ENCODE measurements at regions not wholly inside any gene's neighbourhood (a gene's known extent, or its start where the extent isn't known, plus 50 kb on each side); places are given as distances from the start of the nearest gene placed in this dataset.
"Not testable (repeated sequence)": the region's sequence is repeated elsewhere in the genome, so short reads cannot be mapped to it uniquely, and the experiment has no call there.

DNA sequence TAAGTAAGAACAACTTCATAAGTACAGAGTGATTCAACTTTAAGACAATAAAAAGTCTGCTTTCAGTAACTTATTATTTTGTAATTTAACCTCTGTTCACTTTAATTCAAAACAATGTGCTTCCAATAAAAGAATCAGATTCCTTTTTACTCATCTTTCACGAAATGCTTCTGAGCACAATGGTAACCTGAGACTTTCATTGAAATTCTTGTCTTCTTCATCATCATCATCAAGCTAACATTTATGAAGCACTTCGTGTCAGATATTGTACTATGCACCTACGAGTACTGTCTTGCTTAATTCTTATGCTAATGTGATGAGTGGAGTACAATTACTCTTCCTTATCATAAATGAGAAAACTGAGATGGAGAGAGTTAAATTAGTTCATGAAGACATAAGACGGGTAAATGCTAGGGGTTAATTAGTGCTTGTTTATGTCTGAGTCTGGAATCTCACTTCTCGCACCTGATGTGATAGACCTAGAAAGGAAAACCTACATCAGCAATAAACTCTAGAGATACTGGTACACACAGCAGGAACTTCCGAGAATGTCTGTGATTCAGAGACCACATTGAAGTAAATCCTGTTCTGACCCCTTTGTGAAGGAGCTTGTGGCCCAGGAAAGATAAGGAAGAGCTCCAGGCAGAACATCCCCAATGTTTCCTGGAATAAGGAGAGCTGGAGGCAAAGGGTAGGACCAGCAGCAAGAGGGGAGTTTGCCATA is 227.6 kb upstream of the ETAA1 start:
- no peak for DNase-seq

DNA sequence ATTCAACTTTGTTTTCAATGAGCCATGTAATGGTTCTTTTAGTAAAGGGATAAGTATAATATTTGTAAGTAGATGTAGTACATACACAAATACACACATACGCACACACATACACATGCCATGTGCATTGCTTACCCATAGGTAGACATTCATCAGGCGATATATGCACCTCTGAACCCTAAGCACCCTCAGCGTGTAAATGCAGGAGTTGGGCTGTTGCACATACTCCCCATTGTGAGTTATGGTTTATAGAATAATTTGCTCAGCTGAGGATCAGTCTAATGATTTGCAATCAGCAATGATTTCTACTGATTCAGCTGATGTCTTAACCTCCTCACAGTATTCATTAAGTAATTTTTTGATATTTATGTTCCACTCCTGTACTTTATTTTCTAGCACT is 217.6 kb upstream of the ETAA1 start:
- DNase-seq, result no peak

DNA sequence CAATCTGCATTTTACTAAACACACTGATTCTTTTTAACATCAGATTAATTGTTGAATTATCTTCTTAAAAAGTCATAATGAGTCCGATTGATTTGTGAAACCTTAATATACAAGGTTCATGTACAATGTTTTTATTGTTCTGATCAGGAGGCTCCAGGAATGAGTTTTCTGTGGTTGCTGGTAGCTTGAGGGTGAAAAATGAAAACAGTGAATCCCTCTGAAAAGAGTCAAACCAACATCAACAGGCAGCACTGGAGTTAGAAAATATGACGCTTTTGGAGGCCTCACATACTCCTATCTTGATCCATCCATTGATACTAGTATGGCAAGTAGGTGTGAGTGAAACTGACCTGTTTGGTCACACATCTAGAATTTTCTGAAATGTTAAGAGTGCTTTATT is 216.3 kb upstream of the ETAA1 start:
- DNase-seq, result no peak

DNA sequence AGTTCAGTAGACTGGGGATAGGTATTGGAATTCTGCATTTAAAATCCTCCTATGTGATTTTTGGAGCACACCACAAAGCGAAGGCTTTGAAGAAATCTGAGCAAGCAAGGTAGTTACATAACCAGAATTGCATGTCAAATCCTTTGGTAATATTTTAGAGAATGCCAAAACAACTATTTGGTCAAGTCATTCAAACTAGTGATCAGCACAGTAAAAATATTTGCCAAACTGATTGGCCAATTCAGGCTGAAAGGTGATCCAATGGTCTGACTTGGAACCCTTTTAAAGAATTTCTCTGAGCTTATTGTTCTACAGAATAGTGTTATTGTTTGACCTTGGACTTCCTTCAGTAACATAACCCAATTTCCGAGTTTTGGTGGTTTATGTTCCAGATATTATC is 214.2 kb upstream of the ETAA1 start:
- no peak for DNase-seq

DNA sequence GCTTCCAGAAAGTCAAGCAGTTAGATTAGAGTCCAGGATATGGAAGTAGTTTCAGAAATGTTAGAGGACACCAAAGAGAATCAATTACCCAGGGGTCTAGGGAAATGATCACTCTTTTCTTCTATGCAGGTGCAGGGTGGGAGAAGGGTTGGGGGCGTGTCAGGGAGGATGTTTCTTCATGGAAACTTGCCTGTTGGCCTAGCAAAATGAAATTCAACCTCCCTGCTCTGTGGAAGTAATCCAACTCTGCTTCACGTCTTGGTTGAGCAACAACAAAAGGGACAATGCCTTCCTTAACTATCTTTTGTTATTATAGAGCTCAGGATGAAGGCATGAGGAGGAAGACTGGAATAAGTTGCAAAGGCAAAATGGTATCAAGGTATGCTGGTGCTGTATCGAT is 210.8 kb upstream of the ETAA1 start:
- DNase-seq, result no peak

DNA sequence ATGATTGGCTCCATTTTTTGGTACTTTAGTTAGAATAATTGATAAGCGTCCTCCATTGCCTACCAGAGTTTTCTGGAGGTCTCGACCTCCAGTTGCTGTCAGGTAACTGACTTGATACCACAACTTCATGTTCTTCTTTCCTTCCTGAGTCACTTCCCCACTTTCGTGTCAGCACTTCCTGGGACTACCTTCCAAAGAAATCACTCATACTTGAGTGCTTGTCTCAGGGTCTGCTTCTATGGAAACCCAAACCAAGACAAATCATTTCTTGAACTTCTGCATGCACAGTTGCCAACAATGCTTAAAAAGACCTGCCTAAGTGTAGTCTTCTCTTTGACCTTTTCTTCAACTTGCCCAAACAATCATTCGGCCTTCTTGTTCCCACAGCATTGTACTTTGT is 210.3 kb upstream of the ETAA1 start:
- DNase-seq, result no peak

DNA sequence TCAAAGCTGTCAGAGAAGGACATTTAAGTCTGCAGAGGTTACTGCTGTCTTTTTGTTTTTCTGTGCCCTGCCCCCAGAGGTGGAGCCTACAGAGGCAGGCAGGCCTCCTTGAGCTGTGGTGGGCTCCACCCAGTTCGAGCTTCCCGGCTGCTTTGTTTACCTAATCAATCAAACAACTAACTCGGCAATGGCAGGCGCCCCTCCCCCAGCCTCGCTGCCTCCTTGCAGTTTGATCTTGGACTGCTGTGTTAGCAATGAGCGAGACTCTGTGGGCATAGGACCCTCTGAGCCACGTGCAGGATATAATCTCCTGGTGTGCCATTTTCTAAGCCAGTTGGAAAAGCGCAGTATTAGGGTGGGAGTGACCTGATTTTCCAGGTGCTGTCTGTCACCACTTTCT is 201.8 kb upstream of the ETAA1 start:
- DNase-seq, result not testable (repeated sequence)

DNA sequence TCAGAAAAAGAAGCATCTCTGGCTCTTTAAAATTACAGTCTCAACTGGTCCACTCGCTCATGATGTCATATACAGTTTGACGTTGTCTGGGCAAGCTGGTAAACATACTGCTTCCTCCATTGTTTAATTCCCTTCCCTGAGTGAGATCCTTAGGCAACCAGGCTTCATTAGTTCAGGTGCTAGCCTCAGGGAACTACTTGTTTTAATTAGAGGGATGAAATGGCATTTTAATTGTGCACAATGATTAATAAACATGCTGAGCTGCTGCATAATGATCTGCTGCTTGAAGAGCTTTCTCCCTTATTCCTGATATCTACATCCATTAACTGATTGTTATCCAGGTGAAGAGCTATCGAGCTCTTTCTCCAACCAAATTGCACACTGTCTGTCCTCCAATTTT is 195.6 kb upstream of the ETAA1 start:
- no peak for DNase-seq

DNA sequence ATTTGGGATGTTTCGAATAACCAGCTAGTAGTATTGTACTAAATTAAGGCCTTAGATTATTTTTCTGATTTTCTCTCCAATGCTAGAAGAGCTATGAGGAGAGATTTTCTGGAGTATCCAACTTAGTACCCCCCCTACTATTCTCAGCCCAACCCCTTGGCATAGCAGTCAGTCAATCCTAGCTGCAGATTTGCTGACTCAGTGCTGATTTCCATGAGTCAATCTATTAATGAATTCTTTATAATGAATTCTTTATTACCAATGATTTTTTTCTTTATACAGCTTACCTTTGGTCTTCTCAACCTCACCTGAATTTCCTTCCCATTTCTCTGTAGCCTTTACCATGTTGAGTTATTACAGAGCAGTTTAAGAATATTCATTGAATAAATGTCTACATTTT is 192.8 kb upstream of the ETAA1 start:
- DNase-seq, result no peak

DNA sequence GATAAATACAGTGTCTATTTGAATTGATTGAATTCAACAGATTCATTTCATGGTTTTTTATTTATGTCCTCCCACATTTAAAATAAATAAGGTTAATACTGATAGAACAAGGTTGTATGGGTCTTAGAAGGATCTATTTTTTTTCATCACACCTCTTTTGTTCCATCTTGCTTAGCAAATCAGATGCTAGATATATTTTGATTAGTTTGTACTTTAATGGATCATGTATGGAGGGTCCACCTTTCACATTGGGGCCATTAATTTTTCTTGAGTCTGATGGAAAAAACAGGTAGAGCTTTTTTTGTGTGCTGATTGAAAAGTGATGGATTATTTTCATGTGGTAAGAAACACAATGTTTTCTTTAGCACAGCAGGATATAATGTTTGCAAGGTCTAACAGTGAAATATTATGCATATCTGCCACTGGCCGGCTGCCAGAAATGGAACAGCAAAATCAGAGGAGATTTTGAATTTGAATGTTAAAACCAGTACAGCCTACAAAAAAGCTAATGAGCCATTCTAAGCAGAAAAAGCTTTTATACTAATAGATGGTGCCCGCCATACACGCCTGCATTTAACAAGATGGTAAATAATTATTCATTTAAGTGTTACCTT is 188.1 kb upstream of the ETAA1 start:
- no peak for DNase-seq

DNA sequence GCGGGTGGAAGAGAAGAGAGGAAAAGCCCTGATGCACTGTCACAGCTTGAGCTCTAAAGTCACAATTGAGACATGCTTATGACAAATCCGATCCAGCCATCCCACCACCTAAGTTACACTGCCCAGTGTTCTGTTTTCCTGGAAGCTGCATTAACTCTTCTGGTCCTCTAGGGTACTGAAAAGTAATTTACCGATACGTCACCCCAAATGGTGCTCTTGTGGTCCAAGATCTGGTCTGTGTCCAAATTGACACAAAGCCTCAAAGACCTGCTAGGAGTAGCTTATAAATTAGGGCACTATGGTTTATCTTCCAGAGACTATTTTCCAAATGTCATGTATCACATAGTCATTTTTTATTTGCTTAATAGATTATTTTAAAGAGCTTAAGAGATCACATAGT is 186.7 kb upstream of the ETAA1 start:
- DNase-seq, result no peak

DNA sequence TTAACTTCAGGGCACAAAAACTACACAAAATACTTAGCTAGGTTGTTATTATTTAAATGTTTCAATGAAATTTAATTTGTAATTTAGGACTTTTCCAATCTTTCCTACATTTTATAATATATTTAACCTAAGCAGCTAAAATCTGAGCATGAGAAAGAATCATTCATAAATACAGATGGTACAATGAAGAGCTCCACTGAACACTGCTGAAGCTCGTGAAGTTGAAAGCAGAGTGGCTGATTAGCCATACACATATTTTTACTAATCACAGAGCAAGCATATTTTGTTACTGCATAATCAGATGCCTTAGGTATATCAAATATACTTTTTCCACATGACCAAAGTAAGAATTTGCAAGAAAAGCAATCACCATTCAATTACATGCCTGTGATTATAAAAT is 184.9 kb upstream of the ETAA1 start:
- no peak for DNase-seq

DNA sequence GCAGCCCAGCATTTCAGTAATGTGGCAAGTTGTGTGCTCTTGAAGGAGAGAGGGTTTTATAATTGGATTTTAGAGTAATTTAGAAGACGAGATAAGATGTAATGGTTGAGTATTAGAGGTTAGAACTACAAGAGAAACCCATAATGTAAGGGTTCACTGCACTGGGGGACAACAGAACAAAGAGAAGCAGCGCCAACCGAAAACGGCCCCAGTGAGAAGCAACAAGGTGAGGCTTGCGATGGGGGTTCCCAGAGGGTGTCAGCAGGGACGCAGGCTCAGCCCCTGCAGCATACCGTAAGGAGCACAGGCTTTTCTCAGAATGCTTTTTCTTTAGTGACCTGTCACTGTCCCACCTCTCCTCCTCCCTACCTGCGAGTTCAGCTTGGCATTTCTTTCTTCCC is 183.9 kb upstream of the ETAA1 start:
- no peak for DNase-seq

DNA sequence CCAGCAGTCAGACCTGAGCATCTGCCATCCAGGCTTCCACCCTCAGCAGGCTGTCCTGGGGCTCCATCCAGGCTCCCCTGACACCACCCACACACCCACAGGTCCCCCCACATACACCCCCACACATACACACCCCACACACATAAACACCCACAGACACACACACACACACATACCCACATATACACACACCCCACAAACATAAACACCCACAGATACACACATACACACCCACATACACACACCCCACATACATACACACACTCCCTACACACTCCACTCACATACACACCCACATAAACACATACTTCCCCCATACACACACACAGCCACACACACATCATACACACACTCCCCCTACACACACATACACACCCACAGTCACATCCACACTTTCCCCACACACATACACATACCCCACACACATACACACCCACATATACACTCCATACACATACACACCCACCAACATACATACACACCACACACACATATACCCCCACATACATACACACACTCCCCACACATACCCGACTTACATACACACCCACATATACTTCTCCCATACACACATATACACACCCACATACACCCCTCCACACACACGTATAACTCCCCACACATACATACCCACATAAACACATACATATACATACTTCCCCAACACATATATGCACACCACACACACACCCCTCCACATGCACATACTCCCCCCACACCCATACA is 183.3 kb upstream of the ETAA1 start:
- no peak for DNase-seq

DNA sequence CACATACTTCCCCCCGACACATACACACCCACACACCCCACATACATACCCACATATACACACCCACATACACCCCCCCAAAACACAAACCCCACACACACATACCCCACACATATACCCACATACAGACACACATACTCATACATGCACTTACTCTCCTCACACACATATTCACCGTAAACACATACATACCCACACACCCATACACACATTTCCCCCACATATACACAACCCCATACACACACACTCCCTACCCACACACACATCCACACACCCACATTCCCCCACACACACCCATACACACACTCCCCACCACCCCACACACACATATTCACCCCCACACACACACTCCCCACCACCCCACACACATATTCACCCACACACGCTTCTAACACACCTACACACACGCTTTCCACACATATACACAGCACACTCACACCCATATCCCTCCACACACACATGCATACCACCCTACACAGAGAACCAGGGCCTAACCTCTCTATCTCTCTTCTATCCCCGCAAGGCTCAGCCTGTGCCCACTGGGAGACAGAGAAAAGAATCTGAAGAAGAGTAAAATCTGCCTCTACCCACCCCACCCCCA is 182.4 kb upstream of the ETAA1 start:
- DNase-seq, result no peak

DNA sequence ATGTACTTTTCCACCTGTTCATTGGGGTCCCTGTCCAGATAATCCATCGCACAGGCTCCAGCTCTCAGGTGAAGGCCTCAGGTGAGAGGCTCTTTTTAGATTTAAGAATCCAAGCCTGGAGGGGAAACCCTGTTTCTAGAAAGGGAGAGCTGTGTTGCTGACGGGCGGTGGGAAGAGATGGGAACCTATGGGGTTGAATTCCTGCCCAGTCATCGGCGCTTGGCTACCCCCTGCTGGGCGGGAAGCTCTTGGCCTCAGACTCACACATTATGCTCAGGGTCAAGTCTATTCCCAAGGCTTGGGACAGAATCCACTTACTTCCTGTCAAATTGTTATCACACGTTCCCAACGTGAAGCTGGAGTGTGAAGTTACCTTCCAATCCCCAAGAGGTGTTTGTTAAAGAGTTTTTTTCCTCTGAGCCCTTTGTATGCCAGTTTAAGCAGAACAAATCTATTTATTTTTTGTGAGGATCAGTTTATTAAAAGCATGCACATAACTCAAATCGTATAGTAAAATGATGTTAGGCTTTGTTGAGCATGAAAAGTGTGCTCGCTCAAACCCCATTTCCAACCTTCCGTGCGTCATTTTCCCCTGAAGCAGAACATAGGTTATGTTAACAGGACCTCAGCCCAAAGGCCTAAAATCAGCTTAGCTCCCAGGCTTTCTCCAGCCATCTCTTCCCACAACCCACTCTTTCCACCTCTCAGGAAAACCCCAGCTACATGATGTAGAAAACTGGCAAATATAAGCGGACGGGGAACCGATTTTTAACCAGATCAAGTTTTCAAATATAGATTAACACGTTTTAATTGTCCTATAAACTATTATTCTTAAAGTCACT is 181.7 kb upstream of the ETAA1 start:
- no peak for DNase-seq

DNA sequence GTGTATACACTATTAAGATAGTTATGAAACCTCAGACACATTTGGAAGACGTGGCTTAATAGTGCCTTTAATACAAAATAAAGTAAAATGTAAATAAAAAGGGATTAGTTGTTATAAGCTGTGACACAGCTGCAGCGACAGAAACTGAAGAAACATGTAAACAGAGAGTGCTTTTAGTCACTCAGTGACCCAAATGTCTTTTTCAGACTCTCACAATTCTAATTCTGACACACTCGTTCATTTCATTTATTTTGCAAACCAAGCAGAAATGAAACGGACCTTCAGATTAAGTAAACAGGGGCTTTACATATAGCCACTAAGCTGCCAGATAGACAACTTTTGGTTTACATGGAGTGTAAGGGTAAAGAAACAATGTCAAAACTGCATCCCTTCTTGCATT is 181.0 kb upstream of the ETAA1 start:
- no peak for DNase-seq

DNA sequence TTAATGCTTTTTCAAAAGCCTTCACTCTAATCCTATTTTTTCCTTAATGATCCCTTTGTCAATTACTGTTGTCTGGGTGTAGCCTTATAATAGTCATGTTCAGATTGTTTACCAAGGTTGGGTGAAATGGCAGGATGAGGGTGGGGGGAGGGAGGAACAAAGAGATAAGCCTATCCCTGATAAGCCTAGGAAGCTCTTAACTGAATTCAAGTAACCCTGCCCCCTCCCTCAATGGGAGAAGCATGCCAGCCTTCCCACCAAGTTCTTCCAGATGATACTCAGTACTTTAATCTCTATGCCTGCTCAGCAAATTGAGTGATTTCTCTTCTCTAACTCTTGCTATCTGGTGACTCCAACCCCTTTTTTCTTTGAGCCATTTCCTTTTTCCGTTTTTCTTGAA is 180.3 kb upstream of the ETAA1 start:
- DNase-seq, result no peak

DNA sequence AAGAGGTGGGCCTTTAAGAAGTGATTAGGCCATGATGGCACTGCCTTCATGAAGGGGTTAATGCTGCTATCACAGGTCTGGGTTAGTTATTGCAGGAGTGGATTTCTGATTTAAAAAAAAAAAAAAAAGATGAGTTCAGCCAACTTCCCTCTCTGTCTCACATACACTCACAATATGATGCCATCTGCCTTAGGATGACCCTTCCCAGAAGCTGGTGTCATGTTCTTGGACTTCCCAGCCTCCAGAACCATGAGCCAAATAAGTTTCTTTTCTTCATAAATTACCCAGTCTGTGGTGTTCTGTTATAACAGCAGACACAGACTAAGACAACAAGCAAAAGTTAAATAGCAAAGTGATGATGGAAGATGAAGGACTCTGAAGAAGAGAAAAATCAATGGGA is 179.7 kb upstream of the ETAA1 start:
- no peak for DNase-seq

DNA sequence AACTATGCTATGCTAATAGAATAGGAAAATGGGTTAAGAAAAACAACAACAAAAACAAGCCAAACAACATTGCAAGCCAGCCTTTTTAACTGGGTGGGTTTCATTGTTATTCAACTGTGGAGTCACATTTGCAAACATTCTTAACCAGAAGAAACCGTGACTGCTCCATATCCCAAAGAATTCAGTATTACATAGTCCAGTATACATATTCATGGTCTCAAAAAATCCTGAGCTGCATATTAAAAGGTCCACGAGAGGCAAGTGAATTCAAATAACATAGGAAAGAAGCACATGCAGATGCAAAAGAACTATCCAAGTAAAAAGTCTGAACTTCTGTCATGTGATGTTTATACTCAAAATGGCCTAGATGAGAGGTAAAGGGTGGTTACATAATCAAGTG is 179.1 kb upstream of the ETAA1 start:
- no peak for DNase-seq

DNA sequence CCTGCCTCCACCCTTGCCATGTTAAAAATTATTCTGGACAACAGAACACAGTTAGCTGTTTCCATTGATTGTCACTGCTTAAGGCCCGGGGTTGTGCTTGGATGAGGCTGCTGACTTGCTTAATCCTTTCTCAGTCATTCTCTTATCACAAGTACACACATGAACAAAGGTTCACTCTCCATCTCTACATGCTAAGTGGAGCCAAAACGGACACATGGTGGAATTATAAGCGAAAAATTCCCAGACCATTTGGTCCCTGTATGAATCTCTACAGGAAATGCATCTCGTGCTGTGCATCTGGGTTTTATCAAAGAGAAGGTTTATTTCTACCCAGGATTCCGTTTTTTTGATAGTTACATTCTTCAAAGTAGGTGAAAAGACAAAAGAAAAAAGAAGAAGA is 177.5 kb upstream of the ETAA1 start:
- DNase-seq, result no peak

DNA sequence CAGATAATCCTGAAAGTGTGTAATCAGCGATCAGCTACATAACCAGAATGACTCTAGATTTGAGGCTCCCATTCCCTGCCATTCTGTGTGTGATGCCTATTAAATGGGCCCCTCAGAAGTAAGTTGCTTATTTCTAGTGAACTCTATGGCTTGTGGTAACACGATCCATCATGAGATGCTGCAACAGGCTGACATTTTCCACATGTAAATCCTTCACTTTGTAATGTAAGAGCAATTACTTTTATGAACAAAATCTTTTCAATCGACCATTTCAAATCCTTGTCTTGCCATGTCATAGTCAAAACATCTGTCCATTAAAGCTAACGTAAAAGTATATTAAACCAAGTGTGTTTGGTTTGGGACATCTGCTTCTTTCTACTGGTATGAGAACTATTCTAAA is 175.9 kb upstream of the ETAA1 start:
- DNase-seq, result no peak
